ENCODE measurements at regions not wholly inside any gene's neighbourhood (a gene's known extent, or its start where the extent isn't known, plus 50 kb on each side); places are given as distances from the start of the nearest gene placed in this dataset.

- POLR2A ChIA-PET = no interaction called here
- Histone ChIP-seq H3K4me3 (ENCODE audit: low read depth in 2 of 2, low read length in 2 of 2) (no peak overlapping the region), H3K27me3 (ENCODE audit: control insufficient read depth, insufficient read depth, low read length) (peaks cover 14% of the 10 kb centered on the region), H3K4me1 (ENCODE audit: control insufficient read depth, insufficient read depth, low read length) (no peaks in the 10 kb centered on the region), H3K36me3 (ENCODE audit: control insufficient read depth, insufficient read depth, low read length) (no peaks in the 10 kb centered on the region), H3K9me3 (ENCODE audit: control insufficient read depth, insufficient read depth, low read depth, low read length) (no peaks in the 10 kb centered on the region), H3K27ac (ENCODE audit: low read length) (no peak overlapping the region)
- ATAC-seq = peak; percentile 9; the same call in 1 of the 2 replicates
- DNase-seq (ENCODE audit: low read depth, low spot score) = no peak
- CTCF ChIA-PET = no interaction called here
- TF ChIP-seq TCF7L2 (IDR thresholded peaks at IDR 0.05; ENCODE audit: low read depth, low read length) (no peak), POLR2AphosphoS5 (IDR thresholded peaks at IDR 0.05; ENCODE audit: low read depth, low read length) (no peak), CTCF (IDR thresholded peaks at IDR 0.05) (no peak), REST (IDR thresholded peaks at IDR 0.05; ENCODE audit: insufficient read depth in 1 of 2, low read depth in 2 of 2, low read length in 1 of 2) (no peak), SIN3A (IDR thresholded peaks at IDR 0.05; ENCODE audit: borderline replicate concordance, insufficient read depth, low read depth, low read length) (no peak)
- BruUV-seq (replicated peaks) = no TSS peak
- in situ Hi-C loops (cut with HindIII; ENCODE audit: low pct_unique_long_range_greater_than_20kb, low sequenced_read_pairs) = no loop called here
- intact Hi-C loops (cut with micrococcal nuclease; ENCODE audit: unreplicated experiment) = no loop called here
Observed at GRCh38 chr11:134837166-134837886, 425.3 kb upstream of the B3GAT1 start.

- BruUV-seq (replicated peaks) = no TSS peak
- ATAC-seq = no peak
- in situ Hi-C loops (cut with HindIII; ENCODE audit: low pct_unique_long_range_greater_than_20kb, low sequenced_read_pairs) = no loop called here
Observed at GRCh38 chr11:134836561-134836960, 424.5 kb upstream of the B3GAT1 start.

More at GRCh38 chr11:134836561-134836960, 424.5 kb upstream of the B3GAT1 start:
- TF ChIP-seq CTCF (IDR thresholded peaks at IDR 0.05) (no peak), SIN3A (IDR thresholded peaks at IDR 0.05; ENCODE audit: borderline replicate concordance, insufficient read depth, low read depth, low read length) (no peak), TCF7L2 (IDR thresholded peaks at IDR 0.05; ENCODE audit: low read depth, low read length) (no peak), REST (IDR thresholded peaks at IDR 0.05; ENCODE audit: insufficient read depth in 1 of 2, low read depth in 2 of 2, low read length in 1 of 2) (no peak), POLR2AphosphoS5 (IDR thresholded peaks at IDR 0.05; ENCODE audit: low read depth, low read length) (no peak)
- POLR2A ChIA-PET = no interaction called here
- no peak overlapping the region for H3K27ac ChIP-seq (ENCODE audit: low read length)
- peaks cover 13% of the 10 kb centered on the region for H3K27me3 ChIP-seq (ENCODE audit: control insufficient read depth, insufficient read depth, low read length)
- DNase-seq (ENCODE audit: low read depth, low spot score) = no peak
- intact Hi-C loops (cut with micrococcal nuclease; ENCODE audit: unreplicated experiment) = no loop called here
- no peaks in the 10 kb centered on the region for H3K4me1 ChIP-seq (ENCODE audit: control insufficient read depth, insufficient read depth, low read length)
- CTCF ChIA-PET = no interaction called here
- H3K4me3 ChIP-seq (ENCODE audit: low read depth in 2 of 2, low read length in 2 of 2) = no peak overlapping the region
- no peaks in the 10 kb centered on the region for H3K9me3 ChIP-seq (ENCODE audit: control insufficient read depth, insufficient read depth, low read depth, low read length)
- no peaks in the 10 kb centered on the region for H3K36me3 ChIP-seq (ENCODE audit: control insufficient read depth, insufficient read depth, low read length)

Measured in Panc1 (cell line).